ENCODE measurements at regions not wholly inside any gene's neighbourhood (a gene's known extent, or its start where the extent isn't known, plus 50 kb on each side); places are given as distances from the start of the nearest gene placed in this dataset.

GRCh38 chr10:8794860-8795259, 740.4 kb downstream of the GATA3 start:
- TF ChIP-seq POLR2AphosphoS5 (IDR thresholded peaks at IDR 0.05; ENCODE audit: low read depth, low read length) (no peak), POLR2A (IDR thresholded peaks at IDR 0.05; ENCODE audit: low read depth, low read length) (no peak)
